HCT116 (cell line): ENCODE measurements at regions not wholly inside any gene's neighbourhood (a gene's known extent, or its start where the extent isn't known, plus 50 kb on each side); places are given as distances from the start of the nearest gene placed in this dataset.

Source experiments
- JUND ChIP-seq: IDR thresholded peaks from 2 replicates; pipeline ENCODE4 v1.6.1; 2012
- YY1 ChIP-seq: IDR thresholded peaks from 2 replicates; pipeline ENCODE4 v1.6.1; 2011; ENCODE audit warnings: low read length, low read depth, moderate library complexity, mild to moderate bottlenecking; ENCODE audit not compliant: insufficient replicate concordance; ENCODE audit errors: extremely low read depth
- TF ChIP-seq, protein P1 (sequence below), 3 experiments: fragments of 200-600 bp in 1 of 3; sonication (generic) in 1 of 3; IDR thresholded peaks in 2 of 3; conservative IDR thresholded peaks in 1 of 3; 2 replicates each; pipeline ENCODE4 v1.5.1; 2012 to 2017; ENCODE audit warnings: low read depth in 2 of 3, low read length in 2 of 3, antibody characterized with exemption in 1 of 3, borderline replicate concordance in 1 of 3, control low read depth in 1 of 3, mild to moderate bottlenecking in 1 of 3, mixed read lengths in 1 of 3, mixed run types in 1 of 3, moderate library complexity in 1 of 3; ENCODE audit not compliant: insufficient read depth in 1 of 3

- no peak for TF ChIP-seq YY1
- TF ChIP-seq, protein P1, sequence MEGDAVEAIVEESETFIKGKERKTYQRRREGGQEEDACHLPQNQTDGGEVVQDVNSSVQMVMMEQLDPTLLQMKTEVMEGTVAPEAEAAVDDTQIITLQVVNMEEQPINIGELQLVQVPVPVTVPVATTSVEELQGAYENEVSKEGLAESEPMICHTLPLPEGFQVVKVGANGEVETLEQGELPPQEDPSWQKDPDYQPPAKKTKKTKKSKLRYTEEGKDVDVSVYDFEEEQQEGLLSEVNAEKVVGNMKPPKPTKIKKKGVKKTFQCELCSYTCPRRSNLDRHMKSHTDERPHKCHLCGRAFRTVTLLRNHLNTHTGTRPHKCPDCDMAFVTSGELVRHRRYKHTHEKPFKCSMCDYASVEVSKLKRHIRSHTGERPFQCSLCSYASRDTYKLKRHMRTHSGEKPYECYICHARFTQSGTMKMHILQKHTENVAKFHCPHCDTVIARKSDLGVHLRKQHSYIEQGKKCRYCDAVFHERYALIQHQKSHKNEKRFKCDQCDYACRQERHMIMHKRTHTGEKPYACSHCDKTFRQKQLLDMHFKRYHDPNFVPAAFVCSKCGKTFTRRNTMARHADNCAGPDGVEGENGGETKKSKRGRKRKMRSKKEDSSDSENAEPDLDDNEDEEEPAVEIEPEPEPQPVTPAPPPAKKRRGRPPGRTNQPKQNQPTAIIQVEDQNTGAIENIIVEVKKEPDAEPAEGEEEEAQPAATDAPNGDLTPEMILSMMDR (IDR thresholded peaks at IDR 0.05 in 2 of 3, conservative IDR thresholded peaks at IDR 0.05 in 1 of 3; ENCODE audit: borderline replicate concordance in 1 of 3, insufficient read depth in 1 of 3, low read depth in 2 of 3, low read length in 2 of 3), result no peak
- TF ChIP-seq JUND, result no peak
These were observed 99.8 kb upstream of the B3GAT2 start for GRCh38 chr6:71056656-71057055.
